GM18507 (cell line): ENCODE measurements at regions not wholly inside any gene's neighbourhood (a gene's known extent, or its start where the extent isn't known, plus 50 kb on each side); places are given as distances from the start of the nearest gene placed in this dataset.

Source experiments
- DNase-seq: peaks from one replicate; pipeline ENCODE4 v3.0.0; 2011; ENCODE audit warnings: low read depth; ENCODE audit not compliant: insufficient read length; ENCODE audit errors: extremely low spot score
- FAIRE-seq: peaks from 2 replicates; lab custom pipeline; 2011; peaks lifted over from hg19 to GRCh38; lab: Jason Lieb, UNC

GRCh38 chr15:92336419-92336987 is 57.2 kb upstream of the ST8SIA2 start:
- DNase-seq (no peak), FAIRE-seq (no peak)

- DNase-seq (no peak), FAIRE-seq (no peak)
Measured at GRCh38 chr15:92339361-92339760, 54.3 kb upstream of the ST8SIA2 start.
